GM12878 (cell line): ENCODE measurements at regions not wholly inside any gene's neighbourhood (a gene's known extent, or its start where the extent isn't known, plus 50 kb on each side); places are given as distances from the start of the nearest gene placed in this dataset.

Source experiments
- ATAC-seq: fragments of 200-7000 bp; cut with Tn5 transposase; 3 replicates; pipeline ENCODE4 v1.9.1; 2020; ENCODE audit warnings: mild to moderate bottlenecking, moderate library complexity
- BruUV-seq: library from RNA; stranded (reverse); fragments of 400-500 nt; replicated peaks from 2 replicates; lab custom pipeline; 2021; lab: Mats Ljungman, UMichigan
- CTCF ChIA-PET: fragments of 300-600 bp; sonication (Branson Sonifier 250); formaldehyde crosslinking; extraction: SDS; loops from one replicate; lab custom pipeline; 2021; ENCODE audit warnings: inconsistent platforms; lab: Yijun Ruan, JAX
- POLR2A ChIA-PET: fragments of 350-600 bp; formaldehyde crosslinking; extraction: SDS; loops from one replicate; lab custom pipeline; 2021; ENCODE audit warnings: inconsistent platforms; lab: Charles Lee
- RAD21 ChIA-PET: fragments of 300-600 bp; sonication (Branson Sonifier 250); formaldehyde crosslinking; loops from one replicate; lab custom pipeline; 2023; ENCODE audit warnings: antibody characterized with exemption; ENCODE audit not compliant: unreplicated experiment; lab: Charles Lee
- SMC1A ChIA-PET: fragments of 300-600 bp; sonication (Branson Sonifier 250); formaldehyde crosslinking; loops from one replicate; lab custom pipeline; 2023; ENCODE audit not compliant: unreplicated experiment, uncharacterized antibody; lab: Charles Lee
- DNase-seq: peaks from one replicate; pipeline ENCODE4 v3.0.0-alpha.2; 2011; ENCODE audit warnings: low read depth, low spot score
- FAIRE-seq: peaks from 3 replicates; lab custom pipeline; 2011; peaks lifted over from hg19 to GRCh38; lab: Jason Lieb, UNC
- H2AFZ ChIP-seq: 2 replicates; pipeline ENCODE4 v1.6.0; 2011; ENCODE audit warnings: low read depth, low read length, control low read depth; ENCODE audit not compliant: control insufficient read depth
- H3K27ac ChIP-seq: 2 replicates; pipeline ENCODE4 v1.5.1; 2011; ENCODE audit warnings: control low read depth; ENCODE audit not compliant: control insufficient read depth, insufficient read depth
- H3K27me3 ChIP-seq, 2 experiments: replicated peaks in 1 of 2; 2 replicates each; pipeline versions ENCODE4 v1.6.0 to v1.6.1; 2011; ENCODE audit warnings: low read length in 1 of 2; ENCODE audit not compliant: control insufficient read depth in 2 of 2, insufficient read depth in 2 of 2
- H3K36me3 ChIP-seq, 2 experiments: 2 replicates each; pipeline ENCODE4 v1.5.1; 2011; ENCODE audit warnings: low read length in 1 of 2; ENCODE audit not compliant: control insufficient read depth in 2 of 2, insufficient read depth in 2 of 2
- H3K4me1 ChIP-seq: 2 replicates; pipeline ENCODE4 v1.6.1; 2011; ENCODE audit warnings: mild to moderate bottlenecking, low read length, moderate library complexity, mixed read lengths; ENCODE audit not compliant: control insufficient read depth, insufficient read depth
- H3K4me2 ChIP-seq: 2 replicates; pipeline ENCODE4 v1.6.0; 2011; ENCODE audit warnings: control low read depth; ENCODE audit not compliant: control insufficient read depth, insufficient read depth
- H3K4me3 ChIP-seq: fragments of 200-600 bp; sonication (generic); 2 replicates; pipeline ENCODE4 v1.5.1; 2016
- H3K79me2 ChIP-seq: 2 replicates; pipeline ENCODE4 v1.6.0; 2011; ENCODE audit warnings: low read length; ENCODE audit not compliant: control insufficient read depth, insufficient read depth
- H3K9ac ChIP-seq: 2 replicates; pipeline ENCODE4 v1.8.0; 2011; ENCODE audit warnings: low read length, control low read depth, mixed read lengths; ENCODE audit not compliant: control insufficient read depth, insufficient read depth
- H3K9me3 ChIP-seq: replicated peaks from 3 replicates; pipeline ENCODE4 v1.5.1; 2011; ENCODE audit warnings: mild to moderate bottlenecking, low read length; ENCODE audit not compliant: control insufficient read depth, insufficient read depth
- H4K20me1 ChIP-seq: 2 replicates; pipeline ENCODE4 v1.6.0; 2011; ENCODE audit not compliant: control insufficient read depth, insufficient read depth
- BCLAF1 ChIP-seq: fragments of 450-650 bp; IDR thresholded peaks from 2 replicates; pipeline ENCODE4 v1.6.1; 2017; ENCODE audit warnings: antibody characterized with exemption, mild to moderate bottlenecking, moderate library complexity
- HDAC6 ChIP-seq: fragments of 200-600 bp; sonication (generic); IDR thresholded peaks from one replicate; pipeline ENCODE4 v1.8.0; 2017; ENCODE audit warnings: antibody characterized with exemption; ENCODE audit not compliant: unreplicated experiment
- IKZF2 ChIP-seq, 2 experiments: fragments of 450-650 bp; IDR thresholded peaks; 2 replicates each; pipeline ENCODE4 v1.6.1; 2017; ENCODE audit warnings: mild to moderate bottlenecking in 2 of 2, moderate library complexity in 2 of 2
- KLF5 ChIP-seq: fragments of 450-650 bp; IDR thresholded peaks from 2 replicates; pipeline ENCODE4 v1.6.1; 2014; ENCODE audit warnings: mild to moderate bottlenecking; ENCODE audit not compliant: partially characterized antibody
- NBN ChIP-seq: fragments of 450-650 bp; IDR thresholded peaks from 2 replicates; pipeline ENCODE4 v1.6.1; 2016
- POLR2AphosphoS2 ChIP-seq: IDR thresholded peaks from 2 replicates; pipeline ENCODE4 v1.6.1; 2011; ENCODE audit warnings: low read depth, mild to moderate bottlenecking, low read length, improper control_type of control experiment, moderate library complexity
- PRDM15 ChIP-seq: fragments of 450-650 bp; formaldehyde crosslinking; IDR thresholded peaks from 2 replicates; pipeline ENCODE4 v1.4.0; 2020; ENCODE audit warnings: mild to moderate bottlenecking, moderate library complexity
- RBBP5 ChIP-seq: fragments of 200-600 bp; sonication (generic); conservative IDR thresholded peaks from 2 replicates; pipeline ENCODE4 v1.6.1; 2016
- SREBF2 ChIP-seq: IDR thresholded peaks from 2 replicates; pipeline ENCODE4 v1.6.1; 2012; ENCODE audit warnings: mild to moderate bottlenecking, low read length
- ZBED1 ChIP-seq: IDR thresholded peaks from 2 replicates; pipeline ENCODE4 v1.6.1; 2016; ENCODE audit warnings: borderline replicate concordance
- ZNF622 ChIP-seq: fragments of 450-650 bp; IDR thresholded peaks from 2 replicates; pipeline ENCODE4 v1.6.1; 2017; ENCODE audit warnings: mild to moderate bottlenecking, inconsistent platforms
- WGBS: methylation state at CpG from one replicate; pipeline ENCODE4 v1.1.6; 2016; ENCODE audit warnings: low lambda C conversion rate; ENCODE audit not compliant: insufficient replicate concordance, insufficient coverage; ENCODE audit errors: missing lambda C conversion rate; 5-methylcytosine and 5-hydroxymethylcytosine counted together
- in situ Hi-C: fragments of 300-500 bp; cut with MboI; formaldehyde crosslinking; loops from 9 replicates; pipeline ENCODE4 v1.14.3; 2018; ENCODE audit warnings: mixed read lengths
- intact Hi-C: fragments of 100-400 bp; cut with micrococcal nuclease; formaldehyde crosslinking; loops from one replicate; pipeline ENCODE4 v1.14.2; 2022; ENCODE audit not compliant: unreplicated experiment
- TF ChIP-seq, protein P1 (sequence below): fragments of 450-650 bp; IDR thresholded peaks from 2 replicates; pipeline ENCODE4 v1.6.1; 2017; ENCODE audit warnings: mild to moderate bottlenecking, moderate library complexity

DNA sequence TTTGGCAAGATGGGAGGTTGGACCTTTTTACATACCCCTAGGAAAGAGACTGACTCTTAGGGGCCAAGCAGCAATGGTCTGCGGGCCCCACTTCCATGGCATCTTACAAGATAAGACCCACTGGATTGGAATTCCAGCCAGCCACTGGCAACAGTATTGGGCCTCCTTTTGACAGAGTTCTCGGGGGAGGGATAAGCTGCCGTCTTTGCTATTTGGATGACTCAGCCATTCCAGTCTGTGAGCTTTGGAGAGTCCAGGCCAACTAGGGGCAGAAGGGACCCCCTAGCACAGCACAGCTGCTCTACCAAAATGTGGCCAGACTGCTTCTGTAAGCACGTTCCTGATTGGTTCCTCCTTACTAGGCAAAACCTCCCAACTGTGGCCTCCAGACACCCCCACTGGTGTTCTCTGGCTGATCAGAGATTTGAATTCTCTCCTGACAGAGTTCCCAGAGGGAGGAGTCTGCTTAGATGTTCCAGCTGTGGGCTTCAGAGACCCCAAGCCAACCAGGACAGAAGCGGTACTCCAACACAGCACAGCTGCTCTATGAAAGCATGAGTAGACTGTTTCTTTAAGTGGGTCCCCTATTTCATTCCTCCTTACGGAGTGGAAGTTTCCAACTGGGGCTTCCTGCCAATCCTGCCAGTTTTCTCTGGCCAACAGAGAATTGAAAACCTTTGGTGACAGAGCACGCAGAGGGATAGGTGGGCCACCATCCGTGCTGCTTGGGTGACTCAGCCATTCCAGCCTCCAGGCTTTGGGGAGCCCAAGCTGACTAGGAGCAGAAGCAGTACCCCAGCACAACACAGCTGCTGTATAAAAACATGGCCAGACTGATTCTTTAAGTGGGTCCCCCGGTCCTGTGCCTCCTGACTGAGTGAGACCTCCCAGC lies 672.1 kb upstream of the RIOK2 start (continued):
- TF ChIP-seq HDAC6, result no peak

DNA sequence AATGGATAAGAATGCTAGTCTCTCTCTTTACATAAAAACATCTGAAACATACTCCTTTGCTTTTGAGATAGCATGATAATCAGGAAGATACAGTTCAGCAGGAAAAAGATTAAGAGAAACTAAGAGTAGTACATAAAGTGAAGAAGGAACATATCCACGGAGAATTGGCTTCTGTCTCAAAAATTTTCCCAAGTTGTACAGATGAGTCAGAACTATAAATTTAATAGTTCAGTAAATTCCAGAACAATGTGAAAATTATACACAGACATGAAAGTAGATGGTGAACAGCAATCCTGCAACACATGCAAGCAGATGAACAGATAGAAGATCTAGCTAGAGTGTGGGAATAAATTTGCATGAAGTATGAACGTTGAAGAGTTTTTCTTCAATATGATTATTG lies 691.4 kb upstream of the RIOK2 start:
- Histone ChIP-seq H3K36me3 (no peaks in the 10 kb centered on the region), H3K9ac (no peak overlapping the region), H3K4me1 (no peaks in the 10 kb centered on the region), H3K79me2 (no peaks in the 10 kb centered on the region), H3K4me2 (no peak overlapping the region), H4K20me1 (no peaks in the 10 kb centered on the region), H3K27ac (no peak overlapping the region), H3K9me3 (no peaks in the 10 kb centered on the region), H3K27me3 (no peaks in the 10 kb centered on the region), H3K4me3 (no peak overlapping the region), H2AFZ (no peak overlapping the region)
- SMC1A ChIA-PET, result interaction anchor here (0.9 to 1.3 kb wide), 2 partner anchors 9 to 13 kb away, joined by 3 to 4 read pairs; no protein-coding TSS in a partner anchor
- CTCF ChIA-PET, result no interaction called here
- FAIRE-seq (no peak), DNase-seq (no peak), ATAC-seq (no peak)
- POLR2A ChIA-PET, result no interaction called here
- BruUV-seq, result no TSS peak
- 73% methylated on average over 2 of the region's 2 CpGs for WGBS
- in situ Hi-C loops, result no loop called here
- RAD21 ChIA-PET, result no interaction called here
- intact Hi-C loops, result no loop called here
- no peak for TF ChIP-seq POLR2AphosphoS2
- no peak for TF ChIP-seq ZNF622
- TF ChIP-seq, protein P1, sequence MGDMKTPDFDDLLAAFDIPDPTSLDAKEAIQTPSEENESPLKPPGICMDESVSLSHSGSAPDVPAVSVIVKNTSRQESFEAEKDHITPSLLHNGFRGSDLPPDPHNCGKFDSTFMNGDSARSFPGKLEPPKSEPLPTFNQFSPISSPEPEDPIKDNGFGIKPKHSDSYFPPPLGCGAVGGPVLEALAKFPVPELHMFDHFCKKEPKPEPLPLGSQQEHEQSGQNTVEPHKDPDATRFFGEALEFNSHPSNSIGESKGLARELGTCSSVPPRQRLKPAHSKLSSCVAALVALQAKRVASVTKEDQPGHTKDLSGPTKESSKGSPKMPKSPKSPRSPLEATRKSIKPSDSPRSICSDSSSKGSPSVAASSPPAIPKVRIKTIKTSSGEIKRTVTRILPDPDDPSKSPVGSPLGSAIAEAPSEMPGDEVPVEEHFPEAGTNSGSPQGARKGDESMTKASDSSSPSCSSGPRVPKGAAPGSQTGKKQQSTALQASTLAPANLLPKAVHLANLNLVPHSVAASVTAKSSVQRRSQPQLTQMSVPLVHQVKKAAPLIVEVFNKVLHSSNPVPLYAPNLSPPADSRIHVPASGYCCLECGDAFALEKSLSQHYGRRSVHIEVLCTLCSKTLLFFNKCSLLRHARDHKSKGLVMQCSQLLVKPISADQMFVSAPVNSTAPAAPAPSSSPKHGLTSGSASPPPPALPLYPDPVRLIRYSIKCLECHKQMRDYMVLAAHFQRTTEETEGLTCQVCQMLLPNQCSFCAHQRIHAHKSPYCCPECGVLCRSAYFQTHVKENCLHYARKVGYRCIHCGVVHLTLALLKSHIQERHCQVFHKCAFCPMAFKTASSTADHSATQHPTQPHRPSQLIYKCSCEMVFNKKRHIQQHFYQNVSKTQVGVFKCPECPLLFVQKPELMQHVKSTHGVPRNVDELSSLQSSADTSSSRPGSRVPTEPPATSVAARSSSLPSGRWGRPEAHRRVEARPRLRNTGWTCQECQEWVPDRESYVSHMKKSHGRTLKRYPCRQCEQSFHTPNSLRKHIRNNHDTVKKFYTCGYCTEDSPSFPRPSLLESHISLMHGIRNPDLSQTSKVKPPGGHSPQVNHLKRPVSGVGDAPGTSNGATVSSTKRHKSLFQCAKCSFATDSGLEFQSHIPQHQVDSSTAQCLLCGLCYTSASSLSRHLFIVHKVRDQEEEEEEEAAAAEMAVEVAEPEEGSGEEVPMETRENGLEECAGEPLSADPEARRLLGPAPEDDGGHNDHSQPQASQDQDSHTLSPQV, result no peak
- TF ChIP-seq ZBED1, result no peak
- TF ChIP-seq KLF5, result no peak
- no peak for TF ChIP-seq BCLAF1
- no peak for TF ChIP-seq SREBF2
- no peak for TF ChIP-seq RBBP5
- no peak for TF ChIP-seq NBN
- TF ChIP-seq PRDM15 (CRISPR knock-in tag), result no peak
- no peak for TF ChIP-seq IKZF2 (IDR thresholded peaks at IDR 0.05)
